ENCODE measurements at regions not wholly inside any gene's neighbourhood (a gene's known extent, or its start where the extent isn't known, plus 50 kb on each side); places are given as distances from the start of the nearest gene placed in this dataset.
"Not testable (repeated sequence)": the region's sequence is repeated elsewhere in the genome, so short reads cannot be mapped to it uniquely, and the experiment has no call there.

DNA sequence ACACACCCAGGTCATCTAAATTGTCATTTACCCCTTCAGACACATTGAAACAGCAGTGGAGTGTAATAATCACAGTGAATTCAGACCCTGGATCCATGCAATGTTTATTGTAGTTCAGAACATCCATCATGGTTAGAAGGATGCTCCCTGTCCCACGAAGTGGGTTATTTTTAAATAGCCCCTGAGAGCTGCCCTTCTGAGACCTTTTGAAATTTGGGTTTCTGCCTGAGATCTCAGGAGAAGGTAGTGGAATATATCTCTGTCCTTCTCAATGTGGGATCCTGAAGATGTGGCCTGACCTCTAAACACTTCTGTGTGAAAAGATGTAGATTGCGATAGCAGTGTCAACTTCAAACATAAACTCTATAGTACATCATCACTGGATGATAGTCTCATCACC is 1080.6 kb downstream of the TMEM121 start:
- Mint-ChIP-seq H3K4me1 (ENCODE audit: low read depth) (no peaks in the 10 kb centered on the region), H3K36me3 (ENCODE audit: insufficient read depth) (peaks cover 6% of the 10 kb centered on the region)

DNA sequence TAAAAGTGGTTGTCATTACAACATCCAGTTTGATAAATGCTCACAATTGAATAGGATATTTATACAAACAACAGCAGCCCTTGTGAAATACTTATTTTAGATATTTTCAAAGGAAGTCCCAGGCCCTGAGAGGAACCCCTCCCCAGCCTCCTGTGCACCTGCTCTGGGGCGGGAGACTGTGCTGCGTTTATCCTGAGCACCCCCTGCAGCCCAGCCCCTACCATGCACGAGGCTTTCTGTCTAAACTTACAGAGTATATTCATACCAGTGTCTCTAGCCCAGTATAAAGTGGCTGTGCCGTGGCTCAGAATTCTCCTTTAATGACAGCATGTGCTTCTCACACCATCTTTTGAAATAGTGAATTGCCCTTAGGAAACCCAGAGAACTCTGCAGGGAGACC is 1084.3 kb downstream of the TMEM121 start:
- H3K27me3 Mint-ChIP-seq: no peaks in the 10 kb centered on the region
- TF ChIP-seq, protein P1, sequence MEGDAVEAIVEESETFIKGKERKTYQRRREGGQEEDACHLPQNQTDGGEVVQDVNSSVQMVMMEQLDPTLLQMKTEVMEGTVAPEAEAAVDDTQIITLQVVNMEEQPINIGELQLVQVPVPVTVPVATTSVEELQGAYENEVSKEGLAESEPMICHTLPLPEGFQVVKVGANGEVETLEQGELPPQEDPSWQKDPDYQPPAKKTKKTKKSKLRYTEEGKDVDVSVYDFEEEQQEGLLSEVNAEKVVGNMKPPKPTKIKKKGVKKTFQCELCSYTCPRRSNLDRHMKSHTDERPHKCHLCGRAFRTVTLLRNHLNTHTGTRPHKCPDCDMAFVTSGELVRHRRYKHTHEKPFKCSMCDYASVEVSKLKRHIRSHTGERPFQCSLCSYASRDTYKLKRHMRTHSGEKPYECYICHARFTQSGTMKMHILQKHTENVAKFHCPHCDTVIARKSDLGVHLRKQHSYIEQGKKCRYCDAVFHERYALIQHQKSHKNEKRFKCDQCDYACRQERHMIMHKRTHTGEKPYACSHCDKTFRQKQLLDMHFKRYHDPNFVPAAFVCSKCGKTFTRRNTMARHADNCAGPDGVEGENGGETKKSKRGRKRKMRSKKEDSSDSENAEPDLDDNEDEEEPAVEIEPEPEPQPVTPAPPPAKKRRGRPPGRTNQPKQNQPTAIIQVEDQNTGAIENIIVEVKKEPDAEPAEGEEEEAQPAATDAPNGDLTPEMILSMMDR (IDR thresholded peaks at IDR 0.05; ENCODE audit: unreplicated experiment): no peak
- DNase-seq (ENCODE audit: low spot score, unreplicated experiment): no peak
- no peak overlapping the region for H3K4me3 Mint-ChIP-seq (ENCODE audit: low read depth)
- no peak overlapping the region for H3K27ac Mint-ChIP-seq
- peaks cover 65% of the 10 kb centered on the region for H3K9me3 Mint-ChIP-seq (ENCODE audit: low read depth)
- H3K4me1 Mint-ChIP-seq (ENCODE audit: low read depth): no peaks in the 10 kb centered on the region
- H3K36me3 Mint-ChIP-seq (ENCODE audit: insufficient read depth): peaks cover 4% of the 10 kb centered on the region

More for the DNA sequence above, 1080.6 kb downstream of the TMEM121 start:
- TF ChIP-seq, protein P1 (IDR thresholded peaks at IDR 0.05; ENCODE audit: unreplicated experiment): no peak
- Mint-ChIP-seq H3K4me3 (ENCODE audit: low read depth) (no peak overlapping the region), H3K9me3 (ENCODE audit: low read depth) (peaks cover 69% of the 10 kb centered on the region), H3K27me3 (no peaks in the 10 kb centered on the region), H3K27ac (no peak overlapping the region)
- no peak for DNase-seq (ENCODE audit: low spot score, unreplicated experiment)

DNA sequence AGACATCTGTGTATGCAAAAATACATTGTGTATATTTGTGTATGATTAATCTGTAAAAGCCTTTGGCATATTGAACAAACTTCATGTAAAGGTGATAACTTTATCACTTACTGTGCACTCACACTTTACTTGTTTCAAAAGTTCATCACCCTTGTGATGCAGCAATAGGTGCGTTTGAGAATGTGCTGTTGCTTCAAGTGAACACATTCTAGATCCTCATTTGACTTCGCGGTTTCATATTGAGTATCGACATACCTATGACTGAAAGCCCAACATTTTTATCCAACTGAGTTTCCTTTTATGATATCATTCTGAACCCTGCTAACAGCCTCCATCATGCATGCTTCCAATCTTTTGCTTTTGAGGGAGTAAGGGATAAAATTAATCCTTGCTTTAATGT is 1086.9 kb downstream of the TMEM121 start:
- H3K4me3 Mint-ChIP-seq (ENCODE audit: low read depth): no peak overlapping the region
- no peak overlapping the region for H3K27ac Mint-ChIP-seq
- no peaks in the 10 kb centered on the region for H3K4me1 Mint-ChIP-seq (ENCODE audit: low read depth)
- peaks cover 2% of the 10 kb centered on the region for H3K36me3 Mint-ChIP-seq (ENCODE audit: insufficient read depth)
- H3K27me3 Mint-ChIP-seq: no peaks in the 10 kb centered on the region
- TF ChIP-seq, protein P1 (IDR thresholded peaks at IDR 0.05; ENCODE audit: unreplicated experiment): no peak
- DNase-seq (ENCODE audit: low spot score, unreplicated experiment): no peak
- H3K9me3 Mint-ChIP-seq (ENCODE audit: low read depth): peaks cover 54% of the 10 kb centered on the region

DNA sequence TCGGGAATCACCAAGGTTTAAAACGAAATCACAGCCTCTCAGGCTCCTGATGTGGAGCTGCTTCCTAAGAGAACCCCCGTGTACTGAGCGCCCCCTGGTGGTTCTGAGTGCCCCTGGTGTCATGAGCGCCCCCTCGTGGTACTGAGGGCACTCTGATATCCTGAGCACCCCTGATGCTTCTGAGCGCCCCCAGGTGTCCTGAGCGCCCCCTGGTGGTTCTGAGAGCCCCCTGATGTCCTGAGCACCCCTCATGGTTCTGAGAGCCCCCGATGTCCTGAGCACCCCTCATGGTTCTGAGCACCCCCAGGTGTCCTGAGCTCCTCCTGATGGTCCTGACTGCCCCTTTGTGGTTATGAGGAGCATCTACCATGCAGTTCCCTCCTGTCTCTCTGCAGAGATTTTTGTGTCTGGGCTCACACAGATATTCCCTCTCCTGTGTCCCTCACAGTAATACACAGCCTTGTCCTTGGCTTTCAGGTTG is 1092.1 kb downstream of the TMEM121 start:
- H3K9me3 Mint-ChIP-seq (ENCODE audit: low read depth): peaks cover 65% of the 10 kb centered on the region
- not testable (repeated sequence) for H3K4me3 Mint-ChIP-seq (ENCODE audit: low read depth); H3K27me3 Mint-ChIP-seq; H3K36me3 Mint-ChIP-seq (ENCODE audit: insufficient read depth); H3K4me1 Mint-ChIP-seq (ENCODE audit: low read depth); DNase-seq (ENCODE audit: low spot score, unreplicated experiment); H3K27ac Mint-ChIP-seq

DNA sequence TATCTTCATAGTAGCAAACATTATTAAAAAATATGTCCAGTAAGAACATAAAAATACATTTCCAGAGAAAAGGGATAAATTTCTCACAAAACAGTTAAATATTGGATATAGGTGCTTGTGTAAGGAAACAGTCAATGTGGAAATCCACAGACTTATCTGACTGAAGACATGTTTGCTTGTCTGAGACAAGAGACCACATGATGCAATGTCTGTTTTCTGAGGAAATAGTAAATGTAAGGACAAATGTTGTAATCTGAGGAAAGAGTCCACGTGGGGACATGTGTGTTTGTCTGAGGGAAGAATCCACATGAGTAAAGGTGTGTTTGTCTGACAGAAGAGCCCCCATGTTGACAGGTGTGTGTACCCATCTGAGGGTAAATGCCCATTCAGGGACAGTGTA is 1093.2 kb downstream of the TMEM121 start:
- Mint-ChIP-seq H3K9me3 (ENCODE audit: low read depth) (peaks cover 63% of the 10 kb centered on the region), H3K27me3 (no peaks in the 10 kb centered on the region), H3K27ac (no peak overlapping the region), H3K4me1 (ENCODE audit: low read depth) (no peaks in the 10 kb centered on the region), H3K36me3 (ENCODE audit: insufficient read depth) (peaks cover 7% of the 10 kb centered on the region), H3K4me3 (ENCODE audit: low read depth) (no peak overlapping the region)
- TF ChIP-seq, protein P1 (IDR thresholded peaks at IDR 0.05; ENCODE audit: unreplicated experiment): no peak
- DNase-seq (ENCODE audit: low spot score, unreplicated experiment): no peak

DNA sequence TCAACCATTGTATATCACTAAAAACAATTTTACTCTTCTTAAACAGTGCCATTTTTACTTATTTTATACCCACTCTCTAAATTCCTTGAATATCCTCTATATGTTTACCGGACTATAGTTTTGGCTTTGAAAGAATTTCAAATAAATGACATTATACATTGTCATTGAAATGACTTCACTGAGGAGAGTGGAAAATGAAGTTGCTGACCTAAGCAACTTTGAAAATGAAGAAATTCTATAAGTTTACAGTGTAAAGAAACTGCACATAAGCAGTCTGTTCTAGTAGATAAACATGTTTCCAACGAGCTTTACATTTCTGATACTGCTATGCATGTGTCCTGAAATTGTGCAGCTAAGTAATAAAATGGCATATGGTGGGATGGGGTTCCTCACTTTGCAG is 1094.0 kb downstream of the TMEM121 start:
- DNase-seq (ENCODE audit: low spot score, unreplicated experiment): no peak
- TF ChIP-seq, protein P1 (IDR thresholded peaks at IDR 0.05; ENCODE audit: unreplicated experiment): no peak
- Mint-ChIP-seq H3K27me3 (no peaks in the 10 kb centered on the region), H3K4me1 (ENCODE audit: low read depth) (no peaks in the 10 kb centered on the region), H3K4me3 (ENCODE audit: low read depth) (no peak overlapping the region), H3K27ac (no peak overlapping the region), H3K36me3 (ENCODE audit: insufficient read depth) (peaks cover 6% of the 10 kb centered on the region), H3K9me3 (ENCODE audit: low read depth) (peaks cover 64% of the 10 kb centered on the region)

Measured in progenitor cell of endocrine pancreas (in vitro differentiated cells).